Gastroesophageal sphincter (tissue), 4 donors: ENCODE measurements at regions not wholly inside any gene's neighbourhood (a gene's known extent, or its start where the extent isn't known, plus 50 kb on each side); places are given as distances from the start of the nearest gene placed in this dataset.

Source experiments
- ATAC-seq: fragments of 150-250 bp; one replicate; pipeline ENCODE4 v1.9.1; 2016; ENCODE audit warnings: mild to moderate bottlenecking, moderate library complexity
- H3K27ac ChIP-seq, 4 donors: fragments of 200-600 bp; sonication (generic) in 3 of 4; 1 replicate in 3 of 4; 2 replicates in 1 of 4; pipeline ENCODE4 v1.5.1; 2016 to 2019
- H3K27me3 ChIP-seq: fragments of 200-600 bp; sonication (generic); one replicate; pipeline ENCODE4 v1.5.1; 2019
- H3K36me3 ChIP-seq, 2 donors: fragments of 200-600 bp; sonication (generic); one replicate each; pipeline ENCODE4 v1.5.1; 2019; ENCODE audit warnings: control low read depth in 1 of 2
- H3K4me1 ChIP-seq, 3 donors: fragments of 200-600 bp; sonication (generic); 1 replicate in 2 of 3; 2 replicates in 1 of 3; pipeline ENCODE4 v1.5.1; 2016 to 2019; ENCODE audit warnings: control low read depth in 2 of 3
- H3K4me3 ChIP-seq, 2 donors: fragments of 200-600 bp; sonication (generic); one replicate each; pipeline ENCODE4 v1.5.1; 2019; ENCODE audit warnings: mild to moderate bottlenecking in 1 of 2, moderate library complexity in 1 of 2
- H3K9me3 ChIP-seq, 3 donors: fragments of 200-600 bp; sonication (generic); one replicate each; pipeline ENCODE4 v1.5.1; 2017 to 2019; ENCODE audit warnings: control low read depth in 2 of 3
- CTCF ChIP-seq, 4 experiments: fragments of 200-600 bp in 2 of 4; fragments of 450-650 bp in 2 of 4; sonication (generic) in 1 of 4; IDR thresholded peaks; one replicate each; pipeline ENCODE4 v1.5.1; 2017 to 2019; ENCODE audit warnings: antibody characterized with exemption in 4 of 4, mild to moderate bottlenecking in 2 of 4, moderate library complexity in 2 of 4
- EP300 ChIP-seq: sonication (generic); formaldehyde crosslinking; IDR thresholded peaks from one replicate; pipeline ENCODE4 v1.6.1; 2017; ENCODE audit warnings: antibody characterized with exemption, mild to moderate bottlenecking
- POLR2A ChIP-seq, 2 donors: fragments of 450-650 bp; IDR thresholded peaks; one replicate each; pipeline ENCODE4 v1.6.1; 2017; ENCODE audit warnings: antibody characterized with exemption in 2 of 2, mild to moderate bottlenecking in 2 of 2, moderate library complexity in 1 of 2
- POLR2AphosphoS5 ChIP-seq: sonication (generic); formaldehyde crosslinking; IDR thresholded peaks from one replicate; pipeline ENCODE4 v1.6.1; 2017; ENCODE audit warnings: antibody characterized with exemption
- WGBS, 2 donors: methylation state at CpG; one replicate each; pipeline ENCODE4 v1.1.5; 2018; ENCODE audit warnings: low coverage in 1 of 2; 5-methylcytosine and 5-hydroxymethylcytosine counted together

DNA sequence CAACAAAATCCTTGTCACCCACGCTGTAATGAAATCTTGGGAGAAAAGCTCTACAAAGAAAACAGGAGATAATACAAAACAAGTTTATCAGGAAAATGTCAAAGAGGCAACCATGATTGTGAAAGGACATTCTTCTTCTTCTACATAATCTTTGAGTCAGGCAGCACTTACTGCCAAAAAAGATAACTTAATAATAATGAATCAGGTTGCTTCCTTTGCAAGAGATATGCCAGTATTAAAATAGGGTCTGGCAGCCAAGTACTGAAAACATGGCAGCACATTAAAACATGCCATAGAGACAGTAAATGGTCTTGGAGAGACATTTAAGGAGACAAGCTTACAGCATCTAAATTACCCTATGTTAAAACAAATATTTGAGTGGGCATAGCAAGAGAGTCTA is 1573.4 kb downstream of the EFNA5 start:
- 40 to 83% methylated on average over 1 of the region's 1 CpG for WGBS, 2 donors
- no peak for TF ChIP-seq EP300
- TF ChIP-seq POLR2AphosphoS5: no peak
- TF ChIP-seq CTCF (IDR thresholded peaks at IDR 0.05): no peak
- no peak for TF ChIP-seq POLR2A (IDR thresholded peaks at IDR 0.05)
- Histone ChIP-seq H3K36me3 (no peaks in the 10 kb centered on the region), H3K4me3 (no peak overlapping the region), H3K27ac (no peak overlapping the region), H3K4me1 (no peaks in the 10 kb centered on the region), H3K9me3 (no peaks in the 10 kb centered on the region), H3K27me3 (no peaks in the 10 kb centered on the region)
- ATAC-seq: no peak

DNA sequence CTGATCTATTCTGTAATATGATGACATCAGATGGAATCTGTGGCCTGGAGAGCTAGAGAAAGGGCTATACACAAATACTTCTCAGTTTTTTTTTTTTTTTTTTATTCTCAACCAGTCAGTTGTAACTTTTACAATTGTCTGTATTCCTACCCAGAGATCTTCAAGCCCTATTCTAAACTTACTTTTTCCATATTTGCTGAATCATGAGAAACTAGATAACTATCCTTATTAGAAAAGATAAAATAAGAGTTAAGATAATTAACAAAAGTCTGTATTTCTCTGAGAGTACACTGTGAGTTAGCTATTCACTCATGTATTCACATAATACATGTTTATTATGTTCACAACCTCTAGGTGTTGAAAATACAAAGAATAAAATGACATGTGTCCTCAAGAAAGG is 1575.9 kb downstream of the EFNA5 start:
- TF ChIP-seq POLR2A (IDR thresholded peaks at IDR 0.05): no peak
- no peak for TF ChIP-seq EP300
- TF ChIP-seq POLR2AphosphoS5: no peak
- ATAC-seq: no peak

DNA sequence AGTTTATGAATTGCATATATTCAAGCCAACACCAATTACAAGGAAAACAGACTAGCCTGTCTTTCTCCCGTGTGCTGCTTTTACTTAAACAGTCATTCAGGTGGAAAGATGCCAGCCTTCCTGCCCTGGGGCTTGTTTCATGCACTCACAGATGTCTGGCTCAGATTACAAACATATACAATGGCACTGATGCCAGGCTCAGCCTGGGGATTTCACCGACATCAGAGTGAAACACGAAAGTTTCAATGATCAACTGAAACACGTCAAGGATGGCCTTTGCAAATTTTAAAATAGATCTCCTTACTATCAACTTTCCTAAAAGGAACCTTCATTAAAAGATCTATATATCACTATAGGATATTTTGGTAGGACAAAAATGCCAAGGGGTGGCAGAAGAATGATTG is 1576.5 kb downstream of the EFNA5 start:
- Histone ChIP-seq H3K36me3 (no peaks in the 10 kb centered on the region), H3K9me3 (no peaks in the 10 kb centered on the region), H3K27me3 (no peaks in the 10 kb centered on the region), H3K27ac (no peak overlapping the region), H3K4me1 (no peaks in the 10 kb centered on the region), H3K4me3 (no peak overlapping the region)
- whole genome bisulfite sequencing, 2 donors: 13 to 25% methylated on average over 3 to 4 of the region's 4 CpGs
- no peak for TF ChIP-seq EP300
- no peak for TF ChIP-seq POLR2A (IDR thresholded peaks at IDR 0.05)
- TF ChIP-seq CTCF (IDR thresholded peaks at IDR 0.05): no peak
- TF ChIP-seq POLR2AphosphoS5: no peak
- no peak for ATAC-seq

More for the DNA sequence above, 1575.9 kb downstream of the EFNA5 start:
- no peak overlapping the region for H3K4me3 ChIP-seq
- no peaks in the 10 kb centered on the region for H3K4me1 ChIP-seq
- no peak overlapping the region for H3K27ac ChIP-seq
- H3K27me3 ChIP-seq: no peaks in the 10 kb centered on the region
- H3K36me3 ChIP-seq: no peaks in the 10 kb centered on the region
- no peaks in the 10 kb centered on the region for H3K9me3 ChIP-seq

- H3K4me1 ChIP-seq: no peaks in the 10 kb centered on the region
- no peaks in the 10 kb centered on the region for H3K27me3 ChIP-seq
- no peaks in the 10 kb centered on the region for H3K36me3 ChIP-seq
- ATAC-seq: no peak
- H3K9me3 ChIP-seq: no peaks in the 10 kb centered on the region
- H3K27ac ChIP-seq: no peak overlapping the region
- 80 to 91% methylated on average over 1 of the region's 1 CpG for WGBS, 2 donors
- H3K4me3 ChIP-seq: no peak overlapping the region
- TF ChIP-seq CTCF (IDR thresholded peaks at IDR 0.05): no peak
- no peak for TF ChIP-seq POLR2AphosphoS5
- TF ChIP-seq POLR2A (IDR thresholded peaks at IDR 0.05): no peak
- no peak for TF ChIP-seq EP300
Measured at GRCh38 chr5:106093134-106093533, 1577.6 kb downstream of the EFNA5 start.

DNA sequence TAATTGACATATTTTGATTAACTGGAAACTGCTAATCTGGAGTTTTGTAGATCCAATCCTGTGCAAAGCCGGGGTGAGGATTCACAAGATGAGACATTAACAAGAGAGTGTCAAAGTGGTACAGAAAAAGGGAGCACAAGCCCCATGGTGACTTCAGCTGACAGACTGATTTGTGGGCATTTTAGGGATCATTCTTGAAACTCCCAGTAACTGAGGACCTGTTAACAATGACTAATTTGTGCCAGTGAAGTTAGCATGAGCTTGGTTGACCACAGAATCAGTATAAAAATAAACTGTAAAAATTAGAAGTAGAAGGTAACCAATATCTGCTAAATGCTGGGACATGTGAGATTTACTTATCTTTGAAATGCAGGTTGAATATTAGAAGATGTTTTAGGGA is 1578.3 kb downstream of the EFNA5 start:
- no peak overlapping the region for H3K4me3 ChIP-seq
- TF ChIP-seq CTCF (IDR thresholded peaks at IDR 0.05) (no peak), POLR2AphosphoS5 (no peak), POLR2A (IDR thresholded peaks at IDR 0.05) (no peak), EP300 (no peak)
- no peaks in the 10 kb centered on the region for H3K27me3 ChIP-seq
- no peak for ATAC-seq
- H3K36me3 ChIP-seq: no peaks in the 10 kb centered on the region
- WGBS, 2 donors: 89 to 100% methylated on average over 1 of the region's 1 CpG
- no peaks in the 10 kb centered on the region for H3K9me3 ChIP-seq
- no peaks in the 10 kb centered on the region for H3K4me1 ChIP-seq
- no peak overlapping the region for H3K27ac ChIP-seq

- TF ChIP-seq POLR2AphosphoS5 (no peak), EP300 (no peak), POLR2A (IDR thresholded peaks at IDR 0.05) (no peak), CTCF (IDR thresholded peaks at IDR 0.05) (no peak)
- Histone ChIP-seq H3K27me3 (no peaks in the 10 kb centered on the region), H3K9me3 (no peaks in the 10 kb centered on the region), H3K4me3 (no peak overlapping the region), H3K27ac (no peak overlapping the region), H3K4me1 (no peaks in the 10 kb centered on the region), H3K36me3 (no peaks in the 10 kb centered on the region)
- no peak for ATAC-seq
Measured at GRCh38 chr5:106089073-106089472, 1581.7 kb downstream of the EFNA5 start.
